Breast epithelium (tissue), 4 donors: ENCODE measurements at regions not wholly inside any gene's neighbourhood (a gene's known extent, or its start where the extent isn't known, plus 50 kb on each side); places are given as distances from the start of the nearest gene placed in this dataset.
A peak's percentile ranks its signal among the peaks of the same experiment; 100 is the strongest.

Source experiments
- DNase-seq, 2 donors: peaks; one replicate each; pipeline ENCODE4 v3.0.0-alpha.2; 2019; ENCODE audit warnings: low spot score in 2 of 2
- H3K27ac ChIP-seq, 2 donors: fragments of 200-600 bp; sonication (generic) in 1 of 2; one replicate each; pipeline ENCODE4 v1.5.1; 2016 to 2019; ENCODE audit warnings: mild to moderate bottlenecking in 1 of 2
- H3K27me3 ChIP-seq, 2 donors: fragments of 200-600 bp; sonication (generic) in 1 of 2; one replicate each; pipeline versions ENCODE4 v1.5.1 to v1.6.0; 2017 to 2019; ENCODE audit warnings: control low read depth in 1 of 2, mild to moderate bottlenecking in 1 of 2
- H3K36me3 ChIP-seq: fragments of 200-600 bp; one replicate; pipeline ENCODE4 v1.5.1; 2019
- H3K4me1 ChIP-seq, 2 donors: fragments of 200-600 bp; sonication (generic); one replicate each; pipeline ENCODE4 v1.5.1; 2016 to 2019; ENCODE audit warnings: control low read depth in 1 of 2
- H3K4me3 ChIP-seq, 3 donors: fragments of 200-600 bp; sonication (generic); 1 replicate in 2 of 3; 2 replicates in 1 of 3; pipeline ENCODE4 v1.5.1; 2016 to 2019; ENCODE audit warnings: mild to moderate bottlenecking in 3 of 3, moderate library complexity in 2 of 3
- H3K9me3 ChIP-seq, 2 donors: fragments of 200-600 bp; sonication (generic) in 1 of 2; one replicate each; pipeline ENCODE4 v1.5.1; 2016 to 2019; ENCODE audit warnings: control low read depth in 1 of 2
- POLR2A ChIP-seq: fragments of 450-650 bp; IDR thresholded peaks from one replicate; pipeline ENCODE4 v1.6.1; 2016; ENCODE audit warnings: antibody characterized with exemption, mild to moderate bottlenecking, moderate library complexity
- POLR2AphosphoS5 ChIP-seq, 3 donors: sonication (generic); formaldehyde crosslinking; IDR thresholded peaks; one replicate each; pipeline ENCODE4 v1.6.1; 2017; ENCODE audit warnings: antibody characterized with exemption in 3 of 3
- intact Hi-C: fragments of 100-400 bp; cut with DNase I; formaldehyde crosslinking; loops from one replicate; pipeline ENCODE4 v1.15.1; 2023; ENCODE audit warnings: low total_unique reads
- TF ChIP-seq, protein P1 (sequence below), 3 donors: fragments of 450-650 bp; IDR thresholded peaks; one replicate each; pipeline ENCODE4 v1.5.1; 2016 to 2017; ENCODE audit warnings: antibody characterized with exemption in 3 of 3, mild to moderate bottlenecking in 3 of 3, moderate library complexity in 3 of 3

DNA sequence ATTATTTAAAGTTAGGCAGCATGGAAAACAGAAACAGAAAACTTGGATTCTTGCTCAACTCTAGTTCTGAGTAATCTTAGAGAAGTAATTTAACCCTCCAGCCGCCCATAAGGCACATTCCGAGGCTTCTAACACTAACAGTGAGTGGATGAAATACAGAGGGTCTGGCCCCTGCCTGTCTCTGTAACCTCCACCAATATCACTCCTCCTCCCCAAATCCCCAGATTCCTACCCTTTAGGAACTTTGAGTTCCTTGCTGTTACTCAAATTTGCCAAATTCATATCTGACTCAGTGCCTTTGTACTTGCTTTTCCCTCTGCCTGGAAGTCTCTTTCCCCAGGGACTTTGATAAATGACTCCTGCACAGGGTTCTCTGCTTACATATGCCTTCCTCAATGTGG lies 112.5 kb upstream of the TGFBR2 start:
- Histone ChIP-seq H3K36me3 (no peaks in the 10 kb centered on the region), H3K27ac (peak overlapping the region in 1 of 2 donors; percentile 20), H3K27me3 (no peaks in the 10 kb centered on the region), H3K4me1 (no peaks in the 10 kb centered on the region), H3K4me3 (no peak overlapping the region), H3K9me3 (no peaks in the 10 kb centered on the region)
- TF ChIP-seq POLR2A (no peak), POLR2AphosphoS5 (IDR thresholded peaks at IDR 0.05) (no peak)
- TF ChIP-seq, protein P1, sequence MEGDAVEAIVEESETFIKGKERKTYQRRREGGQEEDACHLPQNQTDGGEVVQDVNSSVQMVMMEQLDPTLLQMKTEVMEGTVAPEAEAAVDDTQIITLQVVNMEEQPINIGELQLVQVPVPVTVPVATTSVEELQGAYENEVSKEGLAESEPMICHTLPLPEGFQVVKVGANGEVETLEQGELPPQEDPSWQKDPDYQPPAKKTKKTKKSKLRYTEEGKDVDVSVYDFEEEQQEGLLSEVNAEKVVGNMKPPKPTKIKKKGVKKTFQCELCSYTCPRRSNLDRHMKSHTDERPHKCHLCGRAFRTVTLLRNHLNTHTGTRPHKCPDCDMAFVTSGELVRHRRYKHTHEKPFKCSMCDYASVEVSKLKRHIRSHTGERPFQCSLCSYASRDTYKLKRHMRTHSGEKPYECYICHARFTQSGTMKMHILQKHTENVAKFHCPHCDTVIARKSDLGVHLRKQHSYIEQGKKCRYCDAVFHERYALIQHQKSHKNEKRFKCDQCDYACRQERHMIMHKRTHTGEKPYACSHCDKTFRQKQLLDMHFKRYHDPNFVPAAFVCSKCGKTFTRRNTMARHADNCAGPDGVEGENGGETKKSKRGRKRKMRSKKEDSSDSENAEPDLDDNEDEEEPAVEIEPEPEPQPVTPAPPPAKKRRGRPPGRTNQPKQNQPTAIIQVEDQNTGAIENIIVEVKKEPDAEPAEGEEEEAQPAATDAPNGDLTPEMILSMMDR (IDR thresholded peaks at IDR 0.05): no peak
- intact Hi-C loops: no loop called here
- no peak for DNase-seq

DNA sequence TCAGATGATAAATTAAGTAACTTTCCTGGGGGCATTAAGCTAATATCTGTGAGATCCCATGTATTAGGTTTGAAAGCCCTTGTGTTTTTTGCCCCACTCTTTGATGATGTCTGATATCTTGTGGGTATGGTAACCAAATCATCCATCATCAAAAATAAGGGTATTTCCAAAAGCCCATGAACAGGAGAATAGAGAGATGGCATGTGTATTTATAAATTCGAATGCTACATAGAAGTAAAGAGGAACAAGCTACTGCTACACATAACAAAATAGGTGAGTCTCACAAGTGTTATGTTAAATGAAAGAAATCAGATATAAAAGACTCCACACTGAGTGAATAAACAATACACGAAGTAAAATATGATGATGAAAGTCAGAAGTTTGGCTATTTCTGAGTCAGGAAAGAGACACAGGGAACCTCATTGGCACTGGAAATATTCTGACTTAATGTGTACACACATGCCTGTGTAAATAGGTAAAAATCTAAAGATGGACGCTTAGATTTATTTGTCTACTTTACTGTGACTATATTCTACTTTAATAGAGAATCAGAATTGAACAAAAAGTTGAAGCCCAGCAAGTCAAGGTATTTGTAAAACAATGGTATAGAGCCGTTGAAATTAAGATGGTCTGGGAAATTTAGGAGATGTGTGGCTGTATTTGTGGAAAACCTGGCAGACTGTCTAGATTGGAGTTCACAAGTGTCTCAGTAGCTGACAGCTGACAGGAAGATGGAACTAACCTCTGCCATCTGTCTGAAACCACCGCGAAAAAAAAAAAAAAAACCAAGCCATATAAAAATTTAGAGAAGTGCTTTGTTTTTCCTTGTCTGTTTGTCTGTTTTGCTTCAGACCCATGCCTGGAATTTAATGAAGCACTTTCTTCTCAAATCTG lies 111.0 kb upstream of the TGFBR2 start:
- intact Hi-C loops: no loop called here
- Histone ChIP-seq H3K9me3 (no peaks in the 10 kb centered on the region), H3K27ac (no peak overlapping the region), H3K27me3 (no peaks in the 10 kb centered on the region), H3K36me3 (no peaks in the 10 kb centered on the region), H3K4me1 (no peaks in the 10 kb centered on the region), H3K4me3 (no peak overlapping the region)
- TF ChIP-seq POLR2AphosphoS5 (IDR thresholded peaks at IDR 0.05) (no peak), POLR2A (no peak)
- TF ChIP-seq, protein P1 (IDR thresholded peaks at IDR 0.05): no peak
- DNase-seq: no peak

DNA sequence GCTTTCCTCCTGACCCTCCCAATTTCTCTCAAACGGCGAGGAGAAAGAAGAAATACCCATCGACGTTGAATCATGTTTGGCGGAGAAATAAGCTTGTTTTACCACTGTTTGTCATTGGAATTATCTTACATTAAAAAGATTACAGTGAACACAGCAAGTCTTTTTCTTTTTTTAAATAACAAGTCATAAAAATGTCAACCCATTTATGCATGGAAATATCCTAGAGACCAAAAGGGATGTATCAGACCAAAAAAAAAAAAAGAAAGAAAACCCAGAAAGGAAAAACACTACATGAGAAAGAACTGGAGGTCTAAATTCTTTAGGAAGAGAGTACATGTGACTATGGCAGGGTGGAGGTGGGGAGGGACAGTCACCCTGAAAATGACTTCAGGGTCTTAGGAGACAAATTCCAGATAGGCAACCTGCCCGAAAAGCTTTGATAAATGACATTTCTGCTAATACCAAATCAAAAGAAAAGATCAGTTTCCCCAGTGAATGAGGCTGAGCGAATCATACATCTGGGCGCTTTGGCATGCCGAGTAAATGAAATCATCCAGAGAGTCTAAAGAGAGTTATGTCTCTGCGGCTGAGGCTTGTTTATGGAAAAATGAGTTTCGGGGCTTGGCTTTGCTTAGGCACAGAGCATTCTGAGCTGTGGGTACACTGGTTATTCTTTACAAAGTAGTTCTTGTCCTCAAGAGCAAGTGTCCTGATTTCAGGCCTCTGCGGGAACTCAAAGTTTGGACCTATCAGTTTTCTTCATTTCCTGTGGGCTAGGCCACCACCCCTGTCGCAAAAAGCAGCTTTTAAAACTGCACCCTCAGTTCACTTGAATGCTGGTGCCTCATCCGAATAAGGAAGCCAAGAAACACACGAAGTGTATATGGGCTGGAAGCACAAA lies 110.1 kb upstream of the TGFBR2 start:
- Histone ChIP-seq H3K9me3 (no peaks in the 10 kb centered on the region), H3K4me3 (no peak overlapping the region), H3K4me1 (no peaks in the 10 kb centered on the region), H3K36me3 (no peaks in the 10 kb centered on the region), H3K27me3 (no peaks in the 10 kb centered on the region), H3K27ac (peak overlapping the region in 1 of 2 donors; percentile 6)
- no peak for DNase-seq
- intact Hi-C loops: no loop called here
- TF ChIP-seq POLR2AphosphoS5 (IDR thresholded peaks at IDR 0.05) (no peak), POLR2A (no peak)
- TF ChIP-seq, protein P1 (IDR thresholded peaks at IDR 0.05): no peak

DNA sequence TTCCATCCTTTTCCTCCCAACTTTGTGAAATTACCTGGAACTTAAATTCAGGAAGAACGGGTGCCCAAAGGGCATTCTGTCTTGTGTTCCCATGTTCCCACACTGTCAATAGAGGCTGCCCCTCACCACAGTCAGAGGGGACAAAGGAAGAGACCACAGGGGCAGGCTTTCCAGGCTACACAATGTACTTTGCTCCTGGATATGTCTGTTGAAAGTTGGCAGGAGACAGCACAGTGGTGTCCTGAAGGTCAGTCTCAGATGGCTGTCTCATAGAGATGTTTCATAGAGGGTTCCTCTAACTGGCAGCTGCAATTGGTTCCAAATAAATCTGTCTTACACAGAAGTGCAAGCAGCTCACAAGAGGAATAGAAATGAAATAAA lies 107.8 kb upstream of the TGFBR2 start:
- Histone ChIP-seq H3K4me1 (no peaks in the 10 kb centered on the region), H3K27ac (no peak overlapping the region), H3K27me3 (no peaks in the 10 kb centered on the region), H3K36me3 (no peaks in the 10 kb centered on the region), H3K9me3 (no peaks in the 10 kb centered on the region), H3K4me3 (no peak overlapping the region)
- no peak for DNase-seq
- intact Hi-C loops: no loop called here
- TF ChIP-seq POLR2AphosphoS5 (IDR thresholded peaks at IDR 0.05): no peak
- TF ChIP-seq, protein P1 (IDR thresholded peaks at IDR 0.05): no peak
- no peak for TF ChIP-seq POLR2A
